Neural cell (in vitro differentiated cells): ENCODE measurements at regions not wholly inside any gene's neighbourhood (a gene's known extent, or its start where the extent isn't known, plus 50 kb on each side); places are given as distances from the start of the nearest gene placed in this dataset.

Experiments used
- H2AFZ ChIP-seq: fragments of 200-600, 300-800 bp; sonication (generic), shearing (Covaris generic); 2 replicates; pipeline ENCODE4 v1.6.0; 2014; ENCODE audit warnings: low read depth, mild to moderate bottlenecking, antibody characterized with exemption, low read length, moderate library complexity
- H3F3A ChIP-seq: fragments of 200-600 bp; shearing (Covaris generic); 2 replicates; pipeline ENCODE4 v1.6.1; 2016; ENCODE audit warnings: mild to moderate bottlenecking, moderate library complexity, mixed read lengths, antibody characterized with exemption, low read length; ENCODE audit not compliant: insufficient read depth, poor library complexity, severe bottlenecking
- H3K27ac ChIP-seq: fragments of 200-600, 300-800 bp; sonication (generic), shearing (Covaris generic); 2 replicates; pipeline ENCODE4 v1.5.1; 2014; ENCODE audit warnings: mild to moderate bottlenecking, low read length, moderate library complexity
- H3K27me3 ChIP-seq: fragments of 300-800, 200-600 bp; sonication (generic), shearing (Covaris generic); 2 replicates; pipeline ENCODE4 v1.6.0; 2014; ENCODE audit warnings: mild to moderate bottlenecking, low read depth, low read length, moderate library complexity; ENCODE audit not compliant: insufficient read depth
- H3K36me3 ChIP-seq: fragments of 300-800, 200-600 bp; sonication (generic), shearing (Covaris generic); 2 replicates; pipeline ENCODE4 v1.5.1; 2014; ENCODE audit warnings: mild to moderate bottlenecking, antibody characterized with exemption, low read length, moderate library complexity; ENCODE audit not compliant: insufficient read depth
- H3K4me2 ChIP-seq: fragments of 300-800, 200-600 bp; sonication (generic), shearing (Covaris generic); 2 replicates; pipeline ENCODE4 v1.6.0; 2014; ENCODE audit warnings: mild to moderate bottlenecking, low read length
- H3K4me3 ChIP-seq: fragments of 300-800, 200-600 bp; sonication (generic), shearing (Covaris generic); 2 replicates; pipeline ENCODE4 v1.5.1; 2014; ENCODE audit warnings: mild to moderate bottlenecking, low read length, moderate library complexity
- H3K79me2 ChIP-seq: fragments of 200-600 bp; shearing (Covaris generic); replicated peaks from 2 replicates; pipeline ENCODE4 v1.6.0; 2014; ENCODE audit warnings: mild to moderate bottlenecking, low read length, moderate library complexity; ENCODE audit not compliant: insufficient read depth
- H3K9ac ChIP-seq: fragments of 300-800, 200-600 bp; sonication (generic), shearing (Covaris generic); 2 replicates; pipeline ENCODE4 v1.6.1; 2016; ENCODE audit warnings: mild to moderate bottlenecking, low read length, mixed read lengths
- H3K9me2 ChIP-seq: fragments of 200-600 bp; shearing (Covaris generic); 2 replicates; pipeline ENCODE4 v1.6.1; 2016; ENCODE audit warnings: mild to moderate bottlenecking, low read length, mixed read lengths; ENCODE audit not compliant: insufficient read depth
- H3K9me3 ChIP-seq: fragments of 200-600, 300-800 bp; sonication (generic), shearing (Covaris generic); 2 replicates; pipeline ENCODE4 v1.6.1; 2016; ENCODE audit warnings: mild to moderate bottlenecking, mixed run types, low read length, moderate library complexity, mixed read lengths
- H4K20me1 ChIP-seq: fragments of 200-600 bp; shearing (Covaris generic); 2 replicates; pipeline ENCODE4 v1.6.1; 2016; ENCODE audit warnings: mild to moderate bottlenecking, mixed run types; ENCODE audit not compliant: insufficient read depth
- CTCF ChIP-seq: fragments of 450-650 bp; IDR thresholded peaks from 2 replicates; pipeline ENCODE4 v1.5.1; 2014; ENCODE audit warnings: antibody characterized with exemption, mild to moderate bottlenecking, moderate library complexity; ENCODE audit not compliant: poor library complexity, severe bottlenecking
- EP300 ChIP-seq: fragments of 450-650 bp; conservative IDR thresholded peaks from 2 replicates; pipeline ENCODE4 v1.6.1; 2014; ENCODE audit warnings: antibody characterized with exemption, mild to moderate bottlenecking, moderate library complexity; ENCODE audit not compliant: poor library complexity, severe bottlenecking
- EZH2 ChIP-seq: fragments of 200-600, 300-800 bp; shearing (Covaris generic), sonication (generic); IDR thresholded peaks from 2 replicates; pipeline ENCODE4 v1.6.1; 2014; ENCODE audit warnings: antibody characterized with exemption, low read length, borderline replicate concordance, mild to moderate bottlenecking; ENCODE audit not compliant: insufficient read depth, poor library complexity, severe bottlenecking
- MXI1 ChIP-seq: fragments of 450-650 bp; conservative IDR thresholded peaks from 2 replicates; pipeline ENCODE4 v1.6.1; 2014; ENCODE audit warnings: antibody characterized with exemption, mild to moderate bottlenecking; ENCODE audit not compliant: poor library complexity, severe bottlenecking
- POLR2AphosphoS5 ChIP-seq: IDR thresholded peaks from 2 replicates; pipeline ENCODE4 v1.6.1; 2012
- RAD21 ChIP-seq: fragments of 450-650 bp; conservative IDR thresholded peaks from 2 replicates; pipeline ENCODE4 v1.6.1; 2014; ENCODE audit warnings: antibody characterized with exemption, mild to moderate bottlenecking, moderate library complexity
- REST ChIP-seq: IDR thresholded peaks from 2 replicates; pipeline ENCODE4 v1.6.1; 2012; ENCODE audit warnings: borderline replicate concordance
- SMC3 ChIP-seq: fragments of 450-650 bp; conservative IDR thresholded peaks from 2 replicates; pipeline ENCODE4 v1.6.1; 2014; ENCODE audit warnings: antibody characterized with exemption, mild to moderate bottlenecking, moderate library complexity; ENCODE audit not compliant: poor library complexity
- TAF1 ChIP-seq: IDR thresholded peaks from 2 replicates; pipeline ENCODE4 v1.6.1; 2012; ENCODE audit warnings: low read depth

GRCh38 chr11:134645576-134645975 lies 233.5 kb upstream of the B3GAT1 start (continued):
- TF ChIP-seq CTCF = no peak

- no peak overlapping the region for H3K4me2 ChIP-seq
- H3K36me3 ChIP-seq = no peaks in the 10 kb centered on the region
- no peaks in the 10 kb centered on the region for H3F3A ChIP-seq
- no peaks in the 10 kb centered on the region for H3K9me3 ChIP-seq
- no peaks in the 10 kb centered on the region for H3K79me2 ChIP-seq
- H2AFZ ChIP-seq = no peak overlapping the region
- no peak overlapping the region for H3K4me3 ChIP-seq
- H4K20me1 ChIP-seq = no peaks in the 10 kb centered on the region
- H3K9ac ChIP-seq = no peak overlapping the region
- no peak overlapping the region for H3K27ac ChIP-seq
- no peak for TF ChIP-seq EP300
- no peak for TF ChIP-seq RAD21
- TF ChIP-seq POLR2AphosphoS5 = no peak
- no peak for TF ChIP-seq REST
- no peak for TF ChIP-seq TAF1
- no peak for TF ChIP-seq CTCF
- TF ChIP-seq EZH2 = no peak
- TF ChIP-seq SMC3 = no peak
- no peak for TF ChIP-seq MXI1
- no peaks in the 10 kb centered on the region for H3K9me2 ChIP-seq
- H3K27me3 ChIP-seq = no peaks in the 10 kb centered on the region
These were observed 232.7 kb upstream of the B3GAT1 start for GRCh38 chr11:134644476-134645456.
